ENCODE measurements at regions not wholly inside any gene's neighbourhood (a gene's known extent, or its start where the extent isn't known, plus 50 kb on each side); places are given as distances from the start of the nearest gene placed in this dataset.

- no peak for TF ChIP-seq SMAD5 (IDR thresholded peaks at IDR 0.05; ENCODE audit: low read depth)
- no peak for TF ChIP-seq SUZ12 (IDR thresholded peaks at IDR 0.05; ENCODE audit: unreplicated experiment)
- no peak for TF ChIP-seq ZNF24 (IDR thresholded peaks at IDR 0.05)
- no peak for TF ChIP-seq CUX1 (IDR thresholded peaks at IDR 0.05; ENCODE audit: insufficient replicate concordance, low read depth, low read length)
- TF ChIP-seq ATF2 (IDR thresholded peaks at IDR 0.05; ENCODE audit: low read length), result no peak
- TF ChIP-seq TBL1XR1 (IDR thresholded peaks at IDR 0.05; ENCODE audit: low read depth, low read length), result no peak
Observed at GRCh38 chr15:61476741-61477140, 247.6 kb upstream of the RORA start (continued).

GRCh38 chr15:61474796-61475195 lies 245.7 kb upstream of the RORA start:
- TF ChIP-seq NKRF (conservative IDR thresholded peaks at IDR 0.05) (no peak), KLF5 (IDR thresholded peaks at IDR 0.05; ENCODE audit: partially characterized antibody) (no peak), ZNF274 (IDR thresholded peaks at IDR 0.05; ENCODE audit: insufficient read depth, insufficient read length) (no peak), NFXL1 (IDR thresholded peaks at IDR 0.05; ENCODE audit: borderline replicate concordance) (no peak)
- no peak overlapping the region for H3K4me3 ChIP-seq
- H3K4me1 ChIP-seq (ENCODE audit: control insufficient read depth, insufficient read depth, low read length), result no peaks in the 10 kb centered on the region
- no peak overlapping the region for H3K4me2 ChIP-seq (ENCODE audit: control insufficient read depth, insufficient read depth)
- in situ Hi-C loops (cut with MboI), result no loop called here
- DNase-seq (ENCODE audit: low read depth, low spot score), result no peak
- H3K27me3 ChIP-seq (replicated peaks in 1 of 2; ENCODE audit: control insufficient read depth in 2 of 2, insufficient read depth in 2 of 2, low read length in 1 of 2), result no peaks in the 10 kb centered on the region
- H4K20me1 ChIP-seq (ENCODE audit: control insufficient read depth, insufficient read depth), result no peaks in the 10 kb centered on the region
- H3K27ac ChIP-seq (ENCODE audit: control insufficient read depth, insufficient read depth), result no peak overlapping the region
- intact Hi-C loops (cut with micrococcal nuclease; ENCODE audit: unreplicated experiment), result no loop called here
- ATAC-seq, result no peak
- 0% methylated on average over 1 of the region's 1 CpG for WGBS (ENCODE audit: insufficient coverage, insufficient replicate concordance, low lambda C conversion rate, missing lambda C conversion rate)
- ChIA-PET CTCF (no interaction called here), RAD21 (ENCODE audit: unreplicated experiment) (no interaction called here), SMC1A (ENCODE audit: uncharacterized antibody, unreplicated experiment) (no interaction called here), POLR2A (no interaction called here)
- no peaks in the 10 kb centered on the region for H3K36me3 ChIP-seq (ENCODE audit: control insufficient read depth in 2 of 2, insufficient read depth in 2 of 2, low read length in 1 of 2)
- no peaks in the 10 kb centered on the region for H3K9me3 ChIP-seq (replicated peaks; ENCODE audit: control insufficient read depth, insufficient read depth, low read length)
- no peaks in the 10 kb centered on the region for H3K79me2 ChIP-seq (ENCODE audit: control insufficient read depth, insufficient read depth, low read length)
- no peak overlapping the region for H3K9ac ChIP-seq (ENCODE audit: control insufficient read depth, insufficient read depth, low read length)
- FAIRE-seq, result no peak
- BruUV-seq (replicated peaks), result no TSS peak
- no peak overlapping the region for H2AFZ ChIP-seq (ENCODE audit: control insufficient read depth, low read depth, low read length)
